Mucosa of rectum (tissue), 2 donors: ENCODE measurements at regions not wholly inside any gene's neighbourhood (a gene's known extent, or its start where the extent isn't known, plus 50 kb on each side); places are given as distances from the start of the nearest gene placed in this dataset.

Experiments used
- H3K27ac ChIP-seq, 2 donors: one replicate each; pipeline ENCODE4 v1.7.0; 2013; ENCODE audit warnings: inconsistent platforms in 2 of 2, low read depth in 2 of 2, low read length in 2 of 2
- H3K27me3 ChIP-seq, 2 donors: one replicate each; pipeline ENCODE4 v1.7.0; 2013; ENCODE audit warnings: low read length in 2 of 2; ENCODE audit not compliant: control insufficient read depth in 2 of 2, insufficient read depth in 2 of 2
- H3K36me3 ChIP-seq, 2 donors: one replicate each; pipeline ENCODE4 v1.7.0; 2013; ENCODE audit warnings: low read length in 2 of 2; ENCODE audit not compliant: control insufficient read depth in 2 of 2, insufficient read depth in 2 of 2
- H3K4me1 ChIP-seq, 2 donors: one replicate each; pipeline ENCODE4 v1.7.0; 2013; ENCODE audit warnings: low read length in 2 of 2, mild to moderate bottlenecking in 1 of 2; ENCODE audit not compliant: control insufficient read depth in 2 of 2, insufficient read depth in 2 of 2
- H3K4me3 ChIP-seq, 2 donors: one replicate each; pipeline ENCODE4 v1.7.0; 2013; ENCODE audit warnings: low read length in 2 of 2
- H3K9ac ChIP-seq, 2 donors: one replicate each; pipeline ENCODE4 v1.7.0; 2013; ENCODE audit warnings: low read length in 2 of 2, low read depth in 1 of 2, mild to moderate bottlenecking in 1 of 2
- H3K9me3 ChIP-seq, 2 donors: one replicate each; pipeline ENCODE4 v1.7.0; 2013; ENCODE audit warnings: low read length in 2 of 2; ENCODE audit not compliant: control insufficient read depth in 2 of 2
- donor health status: healthy.
- donor health status: Normal muscosa, but diverticular disease.

GRCh38 chr2:144094408-144095151 lies 425.3 kb downstream of the ZEB2 start:
- Histone ChIP-seq H3K4me3 (no peak overlapping the region), H3K4me1 (no peaks in the 10 kb centered on the region), H3K27me3 (no peaks in the 10 kb centered on the region), H3K36me3 (no peaks in the 10 kb centered on the region), H3K27ac (no peak overlapping the region), H3K9me3 (no peaks in the 10 kb centered on the region), H3K9ac (no peak overlapping the region)

DNA sequence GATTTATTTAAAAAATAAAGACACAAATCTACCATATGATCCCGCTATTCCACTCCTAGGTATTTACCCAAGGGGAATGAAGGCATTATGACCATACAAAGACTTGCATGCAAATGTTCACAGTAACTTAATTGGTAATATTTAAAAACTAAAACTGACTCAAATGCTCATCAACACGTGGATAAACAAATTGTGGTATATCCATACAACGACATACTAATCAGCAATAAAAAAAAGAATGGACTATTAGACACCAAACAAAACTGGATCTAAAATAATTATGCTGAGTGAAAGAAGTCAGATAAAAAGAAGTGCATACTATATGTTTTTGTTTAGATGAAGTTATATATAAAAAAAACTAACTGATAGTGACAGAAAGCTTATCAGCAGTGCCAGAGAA lies 428.3 kb downstream of the ZEB2 start:
- no peak overlapping the region for H3K4me3 ChIP-seq
- no peaks in the 10 kb centered on the region for H3K4me1 ChIP-seq
- H3K36me3 ChIP-seq, result no peaks in the 10 kb centered on the region

GRCh38 chr2:144088863-144089262 lies 431.1 kb downstream of the ZEB2 start:
- no peaks in the 10 kb centered on the region for H3K4me1 ChIP-seq
- H3K27ac ChIP-seq, result no peak overlapping the region
- H3K9ac ChIP-seq, result no peak overlapping the region
- H3K27me3 ChIP-seq, result no peaks in the 10 kb centered on the region
- no peaks in the 10 kb centered on the region for H3K36me3 ChIP-seq
- no peak overlapping the region for H3K4me3 ChIP-seq
- no peaks in the 10 kb centered on the region for H3K9me3 ChIP-seq

More for the DNA sequence above, 428.3 kb downstream of the ZEB2 start:
- Histone ChIP-seq H3K27me3 (no peaks in the 10 kb centered on the region), H3K9me3 (no peaks in the 10 kb centered on the region), H3K9ac (no peak overlapping the region), H3K27ac (no peak overlapping the region)

DNA sequence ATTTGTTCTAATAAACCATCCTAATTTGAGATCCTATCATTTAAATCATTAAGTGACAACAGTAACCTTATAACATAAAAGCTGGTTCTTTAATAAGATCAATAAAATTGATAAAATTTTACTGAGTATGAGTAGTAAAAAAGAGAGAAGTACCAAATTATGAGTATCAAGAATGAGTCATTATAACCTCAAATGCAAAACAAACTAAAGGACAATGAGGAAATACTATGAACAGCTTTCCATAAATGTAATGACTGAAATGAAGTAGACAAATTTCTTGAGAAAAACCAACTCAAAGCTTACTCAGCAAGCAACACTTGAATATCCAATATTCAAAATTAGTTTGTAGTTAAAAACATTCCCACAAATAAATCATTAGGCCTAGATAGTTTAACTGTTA lies 433.0 kb downstream of the ZEB2 start:
- Histone ChIP-seq H3K4me1 (no peaks in the 10 kb centered on the region), H3K27me3 (no peaks in the 10 kb centered on the region), H3K27ac (no peak overlapping the region), H3K9ac (no peak overlapping the region), H3K4me3 (no peak overlapping the region), H3K36me3 (no peaks in the 10 kb centered on the region), H3K9me3 (no peaks in the 10 kb centered on the region)

GRCh38 chr2:144085016-144085415 lies 434.9 kb downstream of the ZEB2 start:
- Histone ChIP-seq H3K9ac (no peak overlapping the region), H3K9me3 (no peaks in the 10 kb centered on the region), H3K4me3 (no peak overlapping the region), H3K27me3 (no peaks in the 10 kb centered on the region), H3K36me3 (no peaks in the 10 kb centered on the region), H3K4me1 (no peaks in the 10 kb centered on the region), H3K27ac (no peak overlapping the region)

GRCh38 chr2:144084114-144084661 lies 435.7 kb downstream of the ZEB2 start:
- H3K27ac ChIP-seq, result no peak overlapping the region
- no peaks in the 10 kb centered on the region for H3K9me3 ChIP-seq
- H3K4me3 ChIP-seq, result no peak overlapping the region
- no peaks in the 10 kb centered on the region for H3K36me3 ChIP-seq
- H3K9ac ChIP-seq, result no peak overlapping the region
- no peaks in the 10 kb centered on the region for H3K4me1 ChIP-seq
- no peaks in the 10 kb centered on the region for H3K27me3 ChIP-seq

- Histone ChIP-seq H3K4me3 (no peak overlapping the region), H3K36me3 (no peaks in the 10 kb centered on the region), H3K9me3 (no peaks in the 10 kb centered on the region), H3K9ac (no peak overlapping the region), H3K27me3 (no peaks in the 10 kb centered on the region), H3K27ac (no peak overlapping the region), H3K4me1 (no peaks in the 10 kb centered on the region)
Measured at GRCh38 chr2:144083211-144083610, 436.7 kb downstream of the ZEB2 start.

DNA sequence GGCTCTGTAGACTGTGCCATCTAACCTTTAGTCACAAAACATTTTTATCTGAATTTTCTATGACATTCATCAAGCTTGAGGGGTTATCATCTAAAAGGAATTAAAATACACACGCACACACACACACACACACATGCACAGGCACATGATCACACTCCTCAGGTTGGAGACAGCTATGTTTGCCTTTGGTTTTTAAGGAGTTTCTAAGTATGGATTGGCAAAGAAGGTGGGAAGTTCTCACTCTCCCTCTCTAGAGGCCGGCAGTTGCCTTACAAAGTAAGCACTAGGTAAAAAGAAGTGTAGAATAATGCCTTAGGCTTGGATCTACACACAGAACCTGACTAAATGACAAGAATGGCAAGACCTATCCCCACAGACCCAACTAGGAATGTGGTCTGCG lies 437.1 kb downstream of the ZEB2 start:
- Histone ChIP-seq H3K4me1 (no peaks in the 10 kb centered on the region), H3K27ac (no peak overlapping the region), H3K9me3 (no peaks in the 10 kb centered on the region)

GRCh38 chr2:144082327-144082726 lies 437.6 kb downstream of the ZEB2 start:
- H3K9me3 ChIP-seq, result no peaks in the 10 kb centered on the region
- H3K4me1 ChIP-seq, result no peaks in the 10 kb centered on the region
- no peaks in the 10 kb centered on the region for H3K27me3 ChIP-seq
- no peaks in the 10 kb centered on the region for H3K36me3 ChIP-seq
- H3K9ac ChIP-seq, result no peak overlapping the region
- H3K27ac ChIP-seq, result no peak overlapping the region
- no peak overlapping the region for H3K4me3 ChIP-seq

More for the DNA sequence above, 437.1 kb downstream of the ZEB2 start:
- Histone ChIP-seq H3K9ac (no peak overlapping the region), H3K36me3 (no peaks in the 10 kb centered on the region), H3K27me3 (no peaks in the 10 kb centered on the region), H3K4me3 (no peak overlapping the region)

GRCh38 chr2:144081272-144081671 lies 438.6 kb downstream of the ZEB2 start:
- H3K27ac ChIP-seq, result no peak overlapping the region
- no peaks in the 10 kb centered on the region for H3K27me3 ChIP-seq
- H3K9me3 ChIP-seq, result no peaks in the 10 kb centered on the region
- no peak overlapping the region for H3K9ac ChIP-seq
- no peaks in the 10 kb centered on the region for H3K36me3 ChIP-seq
- H3K4me1 ChIP-seq, result no peaks in the 10 kb centered on the region
- no peak overlapping the region for H3K4me3 ChIP-seq
